ENCODE measurements at regions not wholly inside any gene's neighbourhood (a gene's known extent, or its start where the extent isn't known, plus 50 kb on each side); places are given as distances from the start of the nearest gene placed in this dataset.

DNA sequence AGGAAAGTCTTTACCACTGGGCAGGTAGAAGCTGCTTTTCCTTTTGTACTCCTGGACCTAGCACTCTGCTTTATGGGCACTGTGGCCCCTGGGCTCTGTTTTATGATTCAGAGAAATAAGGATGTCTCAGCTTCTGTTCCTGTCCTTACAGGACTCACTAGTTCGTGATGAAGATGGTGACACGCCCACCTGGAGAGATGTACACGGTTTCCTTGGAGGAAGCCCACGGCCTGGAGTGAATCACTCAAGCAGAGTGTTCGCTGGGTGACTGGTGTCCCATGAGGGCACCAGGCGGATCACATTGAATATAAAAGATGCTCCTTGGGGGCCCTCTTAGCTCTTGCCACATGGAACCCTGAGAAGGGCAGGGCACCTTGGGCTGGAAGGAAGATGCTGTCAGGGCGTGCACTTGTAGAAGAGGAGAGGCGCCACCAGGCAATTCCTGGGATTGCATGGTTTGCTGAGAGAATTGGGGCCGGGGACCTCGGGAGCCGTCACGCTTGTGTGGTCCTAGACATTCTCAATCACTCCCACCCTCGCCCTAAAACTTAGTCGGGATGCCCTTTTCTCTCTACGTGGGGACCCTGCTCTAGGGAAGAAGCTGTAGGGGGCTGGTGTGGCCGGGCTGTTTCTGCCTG, 202.6 kb downstream of the TSHZ3 start:
- TF ChIP-seq, protein P1, sequence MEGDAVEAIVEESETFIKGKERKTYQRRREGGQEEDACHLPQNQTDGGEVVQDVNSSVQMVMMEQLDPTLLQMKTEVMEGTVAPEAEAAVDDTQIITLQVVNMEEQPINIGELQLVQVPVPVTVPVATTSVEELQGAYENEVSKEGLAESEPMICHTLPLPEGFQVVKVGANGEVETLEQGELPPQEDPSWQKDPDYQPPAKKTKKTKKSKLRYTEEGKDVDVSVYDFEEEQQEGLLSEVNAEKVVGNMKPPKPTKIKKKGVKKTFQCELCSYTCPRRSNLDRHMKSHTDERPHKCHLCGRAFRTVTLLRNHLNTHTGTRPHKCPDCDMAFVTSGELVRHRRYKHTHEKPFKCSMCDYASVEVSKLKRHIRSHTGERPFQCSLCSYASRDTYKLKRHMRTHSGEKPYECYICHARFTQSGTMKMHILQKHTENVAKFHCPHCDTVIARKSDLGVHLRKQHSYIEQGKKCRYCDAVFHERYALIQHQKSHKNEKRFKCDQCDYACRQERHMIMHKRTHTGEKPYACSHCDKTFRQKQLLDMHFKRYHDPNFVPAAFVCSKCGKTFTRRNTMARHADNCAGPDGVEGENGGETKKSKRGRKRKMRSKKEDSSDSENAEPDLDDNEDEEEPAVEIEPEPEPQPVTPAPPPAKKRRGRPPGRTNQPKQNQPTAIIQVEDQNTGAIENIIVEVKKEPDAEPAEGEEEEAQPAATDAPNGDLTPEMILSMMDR (IDR thresholded peaks at IDR 0.05), result no peak
- no peak for TF ChIP-seq POLR2A (IDR thresholded peaks at IDR 0.05)

Measured in body of pancreas (tissue), 4 donors.